IgD-negative memory B cell (primary cell): ENCODE measurements at regions not wholly inside any gene's neighbourhood (a gene's known extent, or its start where the extent isn't known, plus 50 kb on each side); places are given as distances from the start of the nearest gene placed in this dataset.
A peak's percentile ranks its signal among the peaks of the same experiment; 100 is the strongest.
"Not testable (repeated sequence)": the region's sequence is repeated elsewhere in the genome, so short reads cannot be mapped to it uniquely, and the experiment has no call there.

ENCODE experiments used
- H3K27ac Mint-ChIP-seq, 3 donors: one replicate each; pipeline ENCODE4 v1.8.0; 2020 to 2022; ENCODE audit warnings: mild to moderate bottlenecking in 3 of 3, mixed read lengths in 3 of 3, moderate library complexity in 1 of 3
- H3K27me3 Mint-ChIP-seq: one replicate; pipeline ENCODE4 v1.8.0; 2021; ENCODE audit warnings: mixed read lengths
- H3K36me3 Mint-ChIP-seq: one replicate; pipeline ENCODE4 v1.8.0; 2020; ENCODE audit warnings: mild to moderate bottlenecking, mixed read lengths
- H3K4me1 Mint-ChIP-seq, 3 donors: one replicate each; pipeline ENCODE4 v1.8.0; 2020 to 2022; ENCODE audit warnings: mixed read lengths in 3 of 3, mild to moderate bottlenecking in 1 of 3
- H3K4me3 Mint-ChIP-seq, 4 donors: one replicate each; pipeline ENCODE4 v1.8.0; 2020 to 2022; ENCODE audit warnings: mild to moderate bottlenecking in 4 of 4, mixed read lengths in 4 of 4, moderate library complexity in 3 of 4
- H3K9me3 Mint-ChIP-seq, 3 donors: one replicate each; pipeline ENCODE4 v1.8.0; 2020 to 2021; ENCODE audit warnings: mixed read lengths in 3 of 3, mild to moderate bottlenecking in 1 of 3

GRCh38 chr1:22196041-22196440, 53.1 kb upstream of the WNT4 start:
- Mint-ChIP-seq H3K4me3 (no peak overlapping the region), H3K27ac (no peak overlapping the region), H3K36me3 (no peaks in the 10 kb centered on the region), H3K9me3 (peaks cover 0 to 2% (median 0%) of the 10 kb centered on the region in 3 donors), H3K27me3 (peaks cover 17% of the 10 kb centered on the region), H3K4me1 (peaks cover 0 to 1% (median 0%) of the 10 kb centered on the region in 3 donors)

- Mint-ChIP-seq H3K4me1 (no peaks in the 10 kb centered on the region), H3K9me3 (peaks cover 0 to 2% (median 0%) of the 10 kb centered on the region in 3 donors), H3K27me3 (peaks cover 17% of the 10 kb centered on the region), H3K4me3 (no peak overlapping the region), H3K36me3 (no peaks in the 10 kb centered on the region), H3K27ac (no peak overlapping the region)
These were observed 53.7 kb upstream of the WNT4 start for GRCh38 chr1:22196641-22197040.

GRCh38 chr1:22197644-22198043, 54.7 kb upstream of the WNT4 start:
- peaks cover 23% of the 10 kb centered on the region for H3K27me3 Mint-ChIP-seq
- H3K36me3 Mint-ChIP-seq = no peaks in the 10 kb centered on the region
- no peaks in the 10 kb centered on the region for H3K4me1 Mint-ChIP-seq
- H3K9me3 Mint-ChIP-seq = peaks cover 0 to 2% (median 0%) of the 10 kb centered on the region in 3 donors
- no peak overlapping the region for H3K4me3 Mint-ChIP-seq
- no peak overlapping the region for H3K27ac Mint-ChIP-seq

- Mint-ChIP-seq H3K4me3 (no peak overlapping the region), H3K4me1 (no peaks in the 10 kb centered on the region), H3K9me3 (peaks cover 0 to 2% (median 0%) of the 10 kb centered on the region in 3 donors), H3K27ac (no peak overlapping the region), H3K27me3 (peaks cover 22% of the 10 kb centered on the region), H3K36me3 (no peaks in the 10 kb centered on the region)
These were observed 58.1 kb upstream of the WNT4 start for GRCh38 chr1:22201023-22201422.

- peaks cover 29% of the 10 kb centered on the region for H3K27me3 Mint-ChIP-seq
- H3K9me3 Mint-ChIP-seq = peaks cover 0 to 2% (median 0%) of the 10 kb centered on the region in 3 donors
- no peak overlapping the region for H3K4me3 Mint-ChIP-seq
- H3K4me1 Mint-ChIP-seq = no peaks in the 10 kb centered on the region
- no peaks in the 10 kb centered on the region for H3K36me3 Mint-ChIP-seq
- H3K27ac Mint-ChIP-seq = no peak overlapping the region
These were observed 60.4 kb upstream of the WNT4 start for GRCh38 chr1:22203335-22203734.

- H3K27ac Mint-ChIP-seq = peak overlapping the region in 1 of 3 donors; percentile 1
- peaks cover 0 to 1% (median 0%) of the 10 kb centered on the region in 3 donors for H3K4me1 Mint-ChIP-seq
- H3K9me3 Mint-ChIP-seq = peaks cover 0 to 2% (median 0%) of the 10 kb centered on the region in 3 donors
- no peak overlapping the region for H3K4me3 Mint-ChIP-seq
- peaks cover 31% of the 10 kb centered on the region for H3K27me3 Mint-ChIP-seq
- no peaks in the 10 kb centered on the region for H3K36me3 Mint-ChIP-seq
These were observed 61.4 kb upstream of the WNT4 start for GRCh38 chr1:22204057-22204840.

GRCh38 chr1:22204989-22205913, 62.4 kb upstream of the WNT4 start:
- H3K9me3 Mint-ChIP-seq = peaks cover 0 to 2% (median 0%) of the 10 kb centered on the region in 3 donors
- H3K27me3 Mint-ChIP-seq = peaks cover 37% of the 10 kb centered on the region
- no peak overlapping the region for H3K27ac Mint-ChIP-seq
- no peak overlapping the region for H3K4me3 Mint-ChIP-seq
- no peaks in the 10 kb centered on the region for H3K36me3 Mint-ChIP-seq
- H3K4me1 Mint-ChIP-seq = peaks cover 0 to 1% (median 0%) of the 10 kb centered on the region in 3 donors

- H3K4me1 Mint-ChIP-seq = peaks cover 0 to 1% (median 0%) of the 10 kb centered on the region in 3 donors
- H3K4me3 Mint-ChIP-seq = no peak overlapping the region
- peaks cover 47% of the 10 kb centered on the region for H3K27me3 Mint-ChIP-seq
- H3K36me3 Mint-ChIP-seq = no peaks in the 10 kb centered on the region
- H3K27ac Mint-ChIP-seq = no peak overlapping the region
- no peaks in the 10 kb centered on the region for H3K9me3 Mint-ChIP-seq
These were observed 63.7 kb upstream of the WNT4 start for GRCh38 chr1:22206551-22207125.

GRCh38 chr1:22207511-22208267, 64.8 kb upstream of the WNT4 start:
- Mint-ChIP-seq H3K27ac (no peak overlapping the region), H3K4me1 (peaks cover 0 to 1% (median 0%) of the 10 kb centered on the region in 3 donors), H3K4me3 (no peak overlapping the region), H3K36me3 (no peaks in the 10 kb centered on the region), H3K9me3 (no peaks in the 10 kb centered on the region), H3K27me3 (peaks cover 50% of the 10 kb centered on the region)

GRCh38 chr1:22208268-22208972, 65.5 kb upstream of the WNT4 start:
- peaks cover 53% of the 10 kb centered on the region for H3K27me3 Mint-ChIP-seq
- H3K36me3 Mint-ChIP-seq = no peaks in the 10 kb centered on the region
- H3K4me3 Mint-ChIP-seq = no peak overlapping the region
- no peaks in the 10 kb centered on the region for H3K9me3 Mint-ChIP-seq
- no peak overlapping the region for H3K27ac Mint-ChIP-seq
- peaks cover 0 to 1% (median 0%) of the 10 kb centered on the region in 3 donors for H3K4me1 Mint-ChIP-seq

- no peaks in the 10 kb centered on the region for H3K36me3 Mint-ChIP-seq
- no peaks in the 10 kb centered on the region for H3K9me3 Mint-ChIP-seq
- peaks cover 0 to 1% (median 0%) of the 10 kb centered on the region in 3 donors for H3K4me1 Mint-ChIP-seq
- H3K27me3 Mint-ChIP-seq = peaks cover 49% of the 10 kb centered on the region
- no peak overlapping the region for H3K27ac Mint-ChIP-seq
- H3K4me3 Mint-ChIP-seq = no peak overlapping the region
These were observed 66.1 kb upstream of the WNT4 start for GRCh38 chr1:22208973-22209378.

GRCh38 chr1:22210176-22210575, 67.3 kb upstream of the WNT4 start:
- Mint-ChIP-seq H3K27ac (peak overlapping the region in 1 of 3 donors; percentile 39), H3K27me3 (peaks cover 51% of the 10 kb centered on the region), H3K4me3 (no peak overlapping the region), H3K36me3 (no peaks in the 10 kb centered on the region), H3K9me3 (no peaks in the 10 kb centered on the region), H3K4me1 (peaks cover 0 to 1% (median 0%) of the 10 kb centered on the region in 3 donors)

GRCh38 chr1:22210636-22211035, 67.7 kb upstream of the WNT4 start:
- peaks cover 0 to 1% (median 0%) of the 10 kb centered on the region in 3 donors for H3K4me1 Mint-ChIP-seq
- H3K27me3 Mint-ChIP-seq = peaks cover 51% of the 10 kb centered on the region
- no peak overlapping the region for H3K27ac Mint-ChIP-seq
- H3K36me3 Mint-ChIP-seq = no peaks in the 10 kb centered on the region
- no peaks in the 10 kb centered on the region for H3K9me3 Mint-ChIP-seq
- no peak overlapping the region for H3K4me3 Mint-ChIP-seq

GRCh38 chr1:22211459-22211858, 68.6 kb upstream of the WNT4 start:
- H3K27ac Mint-ChIP-seq, H3K4me3 Mint-ChIP-seq, H3K36me3 Mint-ChIP-seq, H3K9me3 Mint-ChIP-seq, H3K4me1 Mint-ChIP-seq: not testable (repeated sequence)
- H3K27me3 Mint-ChIP-seq = peaks cover 52% of the 10 kb centered on the region
